HCT116 (cell line): ENCODE measurements at regions not wholly inside any gene's neighbourhood (a gene's known extent, or its start where the extent isn't known, plus 50 kb on each side); places are given as distances from the start of the nearest gene placed in this dataset.

Experiments used
- CEBPB ChIP-seq: IDR thresholded peaks from 2 replicates; pipeline ENCODE4 v1.6.1; 2012; ENCODE audit warnings: low read depth
- EGR1 ChIP-seq: IDR thresholded peaks from 2 replicates; pipeline ENCODE4 v1.6.1; 2012; ENCODE audit warnings: low read depth
- POLR2A ChIP-seq: IDR thresholded peaks from 2 replicates; pipeline ENCODE4 v1.7.0; 2011; ENCODE audit warnings: borderline replicate concordance; ENCODE audit not compliant: insufficient read depth, insufficient read length; ENCODE audit errors: extremely low read depth
- REST ChIP-seq: IDR thresholded peaks from 2 replicates; pipeline ENCODE4 v1.6.1; 2012; ENCODE audit warnings: low read depth

GRCh38 chr10:20399772-20400171 lies 497.3 kb downstream of the NEBL start:
- TF ChIP-seq CEBPB = no peak
- no peak for TF ChIP-seq POLR2A
- no peak for TF ChIP-seq EGR1
- TF ChIP-seq REST = no peak
